Natural killer cell treated with Interleukin-12 subunit alpha and Interleukin-12 subunit beta and Interleukin-15 and Interleukin-18, amount 100 ng/mL, for 72 hours (primary cell): ENCODE measurements at regions not wholly inside any gene's neighbourhood (a gene's known extent, or its start where the extent isn't known, plus 50 kb on each side); places are given as distances from the start of the nearest gene placed in this dataset.
"Not testable (repeated sequence)": the region's sequence is repeated elsewhere in the genome, so short reads cannot be mapped to it uniquely, and the experiment has no call there.

Experiments used
- ATAC-seq, 2 donors: fragments of 150-1000 bp; cut with Tn5 transposase in 1 of 2; sonication (Bioruptor Pico), chemical (Tn5 transposase) in 1 of 2; 2 replicates each; pipeline ENCODE4 v1.10.0; 2021
- DNase-seq: peaks from one replicate; pipeline ENCODE4 v3.0.0; 2022; ENCODE audit warnings: low spot score
- H3K27ac Mint-ChIP-seq, 2 donors: 1 replicate in 1 of 2; 2 replicates in 1 of 2; pipeline ENCODE4 v1.8.0; 2022; ENCODE audit warnings: mixed read lengths in 2 of 2, mild to moderate bottlenecking in 1 of 2, moderate library complexity in 1 of 2
- H3K27me3 Mint-ChIP-seq, 2 donors: 1 replicate in 1 of 2; 2 replicates in 1 of 2; pipeline ENCODE4 v1.8.0; 2022; ENCODE audit warnings: mixed read lengths in 2 of 2
- H3K36me3 Mint-ChIP-seq: one replicate; pipeline ENCODE4 v1.8.0; 2022; ENCODE audit warnings: mixed read lengths
- H3K4me1 Mint-ChIP-seq, 2 donors: 1 replicate in 1 of 2; 2 replicates in 1 of 2; pipeline ENCODE4 v1.8.0; 2022; ENCODE audit warnings: low read depth in 2 of 2, mixed read lengths in 2 of 2, mild to moderate bottlenecking in 1 of 2
- H3K4me3 Mint-ChIP-seq: one replicate; pipeline ENCODE4 v1.8.0; 2022; ENCODE audit warnings: mixed read lengths
- H3K9me3 Mint-ChIP-seq: 2 replicates; pipeline ENCODE4 v1.8.0; 2022; ENCODE audit warnings: mixed read lengths

GRCh38 chr4:154164931-154165839 lies 326.4 kb downstream of the DCHS2 start:
- peaks cover 0 to 4% of the 10 kb centered on the region in 2 donors for H3K27me3 Mint-ChIP-seq
- DNase-seq, result no peak
- H3K4me1 Mint-ChIP-seq, result no peaks in the 10 kb centered on the region
- H3K4me3 Mint-ChIP-seq, result no peak overlapping the region
- ATAC-seq, result no peak
- H3K9me3 Mint-ChIP-seq, result peaks cover 12% of the 10 kb centered on the region
- no peak overlapping the region for H3K27ac Mint-ChIP-seq
- H3K36me3 Mint-ChIP-seq, result no peaks in the 10 kb centered on the region

GRCh38 chr4:154160519-154161301 lies 330.9 kb downstream of the DCHS2 start:
- Mint-ChIP-seq H3K27ac (no peak overlapping the region), H3K4me3 (no peak overlapping the region), H3K27me3 (peaks cover 0 to 7% of the 10 kb centered on the region in 2 donors), H3K9me3 (peaks cover 17% of the 10 kb centered on the region), H3K4me1 (no peaks in the 10 kb centered on the region), H3K36me3 (no peaks in the 10 kb centered on the region)
- ATAC-seq (no peak), DNase-seq (no peak)

GRCh38 chr4:154158361-154159155 lies 333.0 kb downstream of the DCHS2 start:
- no peak for DNase-seq
- no peak for ATAC-seq
- H3K27ac Mint-ChIP-seq, result no peak overlapping the region
- H3K4me1 Mint-ChIP-seq, result no peaks in the 10 kb centered on the region
- H3K4me3 Mint-ChIP-seq, result no peak overlapping the region
- peaks cover 13% of the 10 kb centered on the region for H3K9me3 Mint-ChIP-seq
- H3K27me3 Mint-ChIP-seq, result peaks cover 0 to 7% of the 10 kb centered on the region in 2 donors
- no peaks in the 10 kb centered on the region for H3K36me3 Mint-ChIP-seq

GRCh38 chr4:154152546-154152945 lies 339.1 kb downstream of the DCHS2 start:
- Mint-ChIP-seq H3K27me3 (no peaks in the 10 kb centered on the region), H3K36me3 (no peaks in the 10 kb centered on the region), H3K9me3 (no peaks in the 10 kb centered on the region), H3K27ac (no peak overlapping the region), H3K4me1 (no peaks in the 10 kb centered on the region), H3K4me3 (no peak overlapping the region)
- ATAC-seq, result no peak
- no peak for DNase-seq

- DNase-seq, H3K27me3 Mint-ChIP-seq: not testable (repeated sequence)
These were observed 342.4 kb downstream of the DCHS2 start for GRCh38 chr4:154149236-154149635.

GRCh38 chr4:154143720-154144119 lies 347.9 kb downstream of the DCHS2 start:
- no peaks in the 10 kb centered on the region for H3K4me1 Mint-ChIP-seq
- H3K27me3 Mint-ChIP-seq, result no peaks in the 10 kb centered on the region
- DNase-seq (no peak), ATAC-seq (no peak)
- H3K9me3 Mint-ChIP-seq, result no peaks in the 10 kb centered on the region
- H3K27ac Mint-ChIP-seq, result no peak overlapping the region
- H3K4me3 Mint-ChIP-seq, result no peak overlapping the region
- no peaks in the 10 kb centered on the region for H3K36me3 Mint-ChIP-seq

More at GRCh38 chr4:154149236-154149635, 342.4 kb downstream of the DCHS2 start:
- not testable (repeated sequence) for H3K36me3 Mint-ChIP-seq, H3K27ac Mint-ChIP-seq, H3K4me1 Mint-ChIP-seq, H3K4me3 Mint-ChIP-seq, H3K9me3 Mint-ChIP-seq, ATAC-seq

- Mint-ChIP-seq H3K9me3 (no peaks in the 10 kb centered on the region), H3K27ac (no peak overlapping the region), H3K4me3 (no peak overlapping the region), H3K27me3 (no peaks in the 10 kb centered on the region), H3K4me1 (no peaks in the 10 kb centered on the region), H3K36me3 (no peaks in the 10 kb centered on the region)
- DNase-seq (no peak), ATAC-seq (no peak)
These were observed 348.9 kb downstream of the DCHS2 start for GRCh38 chr4:154142664-154143063.

- DNase-seq (no peak), ATAC-seq (no peak)
- Mint-ChIP-seq H3K27ac (no peak overlapping the region), H3K36me3 (no peaks in the 10 kb centered on the region), H3K27me3 (no peaks in the 10 kb centered on the region), H3K4me1 (no peaks in the 10 kb centered on the region), H3K4me3 (no peak overlapping the region), H3K9me3 (no peaks in the 10 kb centered on the region)
These were observed 350.7 kb downstream of the DCHS2 start for GRCh38 chr4:154140869-154141268.

GRCh38 chr4:154137320-154137905 lies 348.5 kb upstream of the SFRP2 start:
- no peak overlapping the region for H3K4me3 Mint-ChIP-seq
- H3K27me3 Mint-ChIP-seq, result no peaks in the 10 kb centered on the region
- no peaks in the 10 kb centered on the region for H3K4me1 Mint-ChIP-seq
- ATAC-seq (no peak), DNase-seq (no peak)
- H3K36me3 Mint-ChIP-seq, result no peaks in the 10 kb centered on the region
- H3K27ac Mint-ChIP-seq, result no peak overlapping the region
- no peaks in the 10 kb centered on the region for H3K9me3 Mint-ChIP-seq

GRCh38 chr4:154135576-154135975 lies 346.7 kb upstream of the SFRP2 start:
- ATAC-seq (no peak), DNase-seq (no peak)
- H3K9me3 Mint-ChIP-seq, result no peaks in the 10 kb centered on the region
- H3K4me3 Mint-ChIP-seq, result no peak overlapping the region
- no peak overlapping the region for H3K27ac Mint-ChIP-seq
- H3K36me3 Mint-ChIP-seq, result no peaks in the 10 kb centered on the region
- no peaks in the 10 kb centered on the region for H3K4me1 Mint-ChIP-seq
- no peaks in the 10 kb centered on the region for H3K27me3 Mint-ChIP-seq

GRCh38 chr4:154132406-154132805 lies 343.5 kb upstream of the SFRP2 start:
- Mint-ChIP-seq H3K9me3 (peaks cover 3% of the 10 kb centered on the region), H3K4me1 (no peaks in the 10 kb centered on the region), H3K27ac (no peak overlapping the region), H3K27me3 (peaks cover 0 to 7% of the 10 kb centered on the region in 2 donors), H3K36me3 (no peaks in the 10 kb centered on the region), H3K4me3 (no peak overlapping the region)
- ATAC-seq (no peak), DNase-seq (no peak)

- H3K4me3 Mint-ChIP-seq, result no peak overlapping the region
- no peak for ATAC-seq
- H3K9me3 Mint-ChIP-seq, result peaks cover 7% of the 10 kb centered on the region
- no peaks in the 10 kb centered on the region for H3K36me3 Mint-ChIP-seq
- no peak for DNase-seq
- H3K27me3 Mint-ChIP-seq, result peaks cover 0 to 9% of the 10 kb centered on the region in 2 donors
- no peaks in the 10 kb centered on the region for H3K4me1 Mint-ChIP-seq
- no peak overlapping the region for H3K27ac Mint-ChIP-seq
These were observed 337.4 kb upstream of the SFRP2 start for GRCh38 chr4:154126276-154126675.

GRCh38 chr4:154125340-154125739 lies 336.5 kb upstream of the SFRP2 start:
- Mint-ChIP-seq H3K9me3 (peaks cover 7% of the 10 kb centered on the region), H3K27ac (no peak overlapping the region), H3K27me3 (peaks cover 0 to 9% of the 10 kb centered on the region in 2 donors), H3K36me3 (no peaks in the 10 kb centered on the region), H3K4me3 (no peak overlapping the region), H3K4me1 (no peaks in the 10 kb centered on the region)
- DNase-seq (no peak), ATAC-seq (no peak)
